HPDE6-E6E7 (cell line): ENCODE measurements at regions not wholly inside any gene's neighbourhood (a gene's known extent, or its start where the extent isn't known, plus 50 kb on each side); places are given as distances from the start of the nearest gene placed in this dataset.

Experiments
- DNase-seq: peaks from one replicate; pipeline ENCODE4 v3.0.0; 2011; ENCODE audit warnings: missing footprints; ENCODE audit errors: extremely low spot score

DNA sequence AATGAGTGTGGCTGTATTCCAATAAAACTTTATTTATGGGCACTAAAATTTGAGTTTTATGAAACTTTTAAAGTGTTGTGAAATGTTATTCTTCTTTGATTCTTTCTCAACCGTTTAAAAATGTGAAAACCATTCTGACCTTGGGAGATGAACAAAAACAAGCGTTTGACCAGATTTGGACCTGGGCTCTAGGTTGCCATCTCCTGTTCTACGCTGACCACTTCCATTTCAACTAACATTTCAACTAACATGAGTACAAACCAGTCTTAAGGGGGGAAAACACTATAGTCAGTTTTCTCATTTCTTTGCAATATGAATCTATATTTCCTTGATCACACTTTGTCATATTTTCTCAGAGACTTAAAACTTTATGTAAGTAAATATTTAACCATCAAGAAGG, 118.4 kb upstream of the IRX5 start:
- no peak for DNase-seq

DNA sequence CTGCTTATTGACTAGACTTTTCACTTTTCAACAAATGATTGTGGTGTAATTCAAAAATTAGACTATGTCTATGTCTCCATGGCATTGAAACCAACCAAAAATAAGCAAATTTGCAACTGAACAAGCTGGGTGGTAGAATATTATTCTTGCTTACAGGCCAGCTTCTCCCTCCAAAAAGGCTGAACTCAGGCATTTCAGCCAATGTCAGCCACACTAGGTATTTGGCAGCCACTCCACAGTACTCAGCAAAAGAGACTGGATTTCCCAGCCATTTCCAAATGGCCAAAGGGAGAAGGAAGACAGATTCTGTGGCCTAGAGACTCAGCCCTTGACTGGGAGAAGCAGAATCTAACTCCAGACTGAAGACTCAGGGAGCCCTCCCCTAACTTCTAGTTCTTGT, 121.8 kb upstream of the IRX5 start:
- no peak for DNase-seq

DNA sequence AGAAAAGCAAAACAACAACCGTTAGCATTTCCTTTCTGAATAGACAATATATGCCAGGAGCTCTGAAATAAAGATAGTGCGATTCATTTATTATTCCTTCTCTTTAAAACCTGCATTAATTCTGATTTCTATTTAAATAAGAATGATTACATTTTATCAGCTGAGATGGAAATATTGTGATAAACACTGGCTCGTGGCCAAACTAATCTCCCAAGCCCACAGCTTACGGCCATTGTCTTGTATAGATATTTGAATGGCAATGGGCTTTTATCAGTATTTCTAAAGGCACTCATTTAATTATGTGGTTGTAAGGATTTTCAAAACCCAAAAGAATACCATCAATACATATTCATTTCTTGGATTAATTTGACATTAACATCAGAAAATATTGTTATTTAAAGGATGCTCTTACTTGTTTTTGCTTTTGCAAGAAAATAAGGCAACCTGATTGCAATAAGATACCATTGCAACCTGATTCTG, 123.7 kb upstream of the IRX5 start:
- no peak for DNase-seq

DNA sequence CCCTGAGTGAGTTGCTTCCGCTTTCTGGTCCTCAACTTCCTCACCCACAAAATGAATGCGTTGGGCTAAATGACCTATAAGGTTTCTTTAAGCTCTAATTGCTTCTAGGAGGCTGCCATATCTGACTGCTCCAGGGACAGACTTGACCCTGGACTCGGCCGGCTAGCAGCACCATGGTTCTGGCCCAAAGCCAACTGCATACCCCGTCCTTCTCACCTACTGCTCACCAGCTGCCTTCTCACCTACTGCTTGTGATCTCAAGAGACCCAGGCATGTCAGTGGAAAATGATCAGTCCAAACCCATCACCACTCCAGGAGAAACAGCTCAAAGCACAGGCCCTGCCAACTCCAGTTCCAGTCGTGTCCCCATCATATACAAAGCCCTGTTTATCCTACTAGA, 124.3 kb upstream of the IRX5 start:
- DNase-seq: no peak

DNA sequence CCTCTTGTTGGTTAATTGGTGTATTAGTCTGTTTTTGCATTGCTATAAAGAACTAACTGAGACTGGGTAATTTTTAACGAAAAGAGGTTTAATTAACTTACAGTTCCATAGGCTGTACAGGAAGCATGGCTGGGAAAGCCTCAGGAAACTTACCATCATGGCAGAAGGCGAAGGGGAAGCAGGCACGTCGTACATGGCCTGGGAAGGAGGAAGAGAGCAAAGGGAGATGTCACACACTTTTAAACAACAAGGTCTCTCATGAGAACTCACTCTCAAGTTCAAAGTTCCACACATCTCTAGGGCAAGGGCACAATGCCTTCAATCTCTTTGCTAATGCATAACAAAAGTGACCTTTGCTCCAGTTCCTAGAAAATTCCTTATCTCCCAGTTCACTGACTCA, 125.0 kb upstream of the IRX5 start:
- DNase-seq: no peak

DNA sequence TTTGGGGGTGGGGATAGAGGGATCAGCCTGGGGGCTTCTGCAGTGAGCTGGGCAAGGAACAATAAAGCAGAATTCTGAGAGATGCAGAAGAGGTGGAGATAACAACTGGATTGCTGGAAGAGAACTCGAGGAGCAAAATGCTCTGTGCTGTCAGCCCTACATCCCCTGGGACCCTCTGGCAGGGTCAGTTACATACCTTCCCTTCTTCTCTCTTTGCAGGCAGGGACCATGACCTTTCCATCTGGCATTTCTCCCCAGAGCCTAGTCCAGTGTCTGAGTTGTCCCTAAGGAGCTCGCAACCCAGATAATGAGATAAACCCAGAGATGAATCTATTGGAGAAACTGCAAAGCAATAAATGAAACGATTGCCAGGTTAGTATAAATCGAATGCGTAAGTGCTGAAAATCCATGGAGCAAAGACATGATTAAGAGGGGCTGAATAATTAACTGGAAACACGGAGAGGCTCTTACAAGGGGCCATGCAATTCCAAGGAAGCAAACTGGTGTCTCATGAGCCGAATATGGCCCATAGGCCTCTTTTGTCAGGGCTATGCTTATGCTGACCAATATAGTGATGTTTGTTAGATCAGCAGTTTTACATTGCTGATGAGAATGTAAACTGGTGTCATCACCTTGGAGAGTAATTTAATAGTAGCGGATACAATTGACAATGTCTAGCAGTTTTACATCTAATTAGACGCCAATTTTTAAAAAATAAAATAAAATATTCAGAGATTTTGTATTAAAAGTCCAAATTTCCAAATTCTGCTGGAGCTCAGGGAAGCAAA, 129.4 kb upstream of the IRX5 start:
- no peak for DNase-seq

DNA sequence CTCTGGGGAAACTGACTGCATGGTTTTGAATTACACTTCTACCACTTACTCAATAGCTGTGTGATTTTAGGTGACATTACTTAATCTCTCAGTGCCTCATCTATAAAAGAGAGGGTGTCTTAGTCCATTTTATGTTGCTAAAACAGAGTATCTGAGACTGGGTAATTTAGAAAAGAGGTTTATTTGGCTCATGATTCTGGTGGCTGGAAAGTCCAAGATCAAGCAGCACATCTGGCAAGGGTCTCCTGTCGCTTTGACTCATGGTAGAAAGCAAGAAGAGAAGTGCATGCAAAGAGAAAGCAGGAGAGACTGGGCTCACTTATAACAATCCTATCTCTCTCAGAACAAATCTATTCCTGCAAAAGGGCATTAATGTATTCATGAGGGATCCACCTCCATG, 132.4 kb upstream of the IRX5 start:
- DNase-seq: no peak

DNA sequence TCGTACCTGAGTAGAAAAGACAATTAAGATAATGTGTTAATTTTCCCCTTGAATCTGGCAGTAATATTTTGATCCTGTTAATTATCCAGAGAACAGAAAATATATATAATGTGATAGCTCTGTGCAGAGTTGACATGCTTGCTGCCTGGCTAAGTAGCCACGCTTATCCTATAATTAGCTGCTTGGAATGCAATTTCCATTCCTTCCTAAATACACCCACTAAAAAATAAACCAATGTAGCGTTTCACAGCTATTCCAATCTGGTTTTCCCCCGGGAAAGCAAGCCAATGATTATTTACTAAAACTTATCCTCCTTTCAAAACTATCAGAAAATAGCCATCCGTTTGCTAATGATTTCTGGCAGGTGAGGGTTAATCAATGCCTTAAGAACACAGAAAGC, 134.5 kb upstream of the IRX5 start:
- no peak for DNase-seq

DNA sequence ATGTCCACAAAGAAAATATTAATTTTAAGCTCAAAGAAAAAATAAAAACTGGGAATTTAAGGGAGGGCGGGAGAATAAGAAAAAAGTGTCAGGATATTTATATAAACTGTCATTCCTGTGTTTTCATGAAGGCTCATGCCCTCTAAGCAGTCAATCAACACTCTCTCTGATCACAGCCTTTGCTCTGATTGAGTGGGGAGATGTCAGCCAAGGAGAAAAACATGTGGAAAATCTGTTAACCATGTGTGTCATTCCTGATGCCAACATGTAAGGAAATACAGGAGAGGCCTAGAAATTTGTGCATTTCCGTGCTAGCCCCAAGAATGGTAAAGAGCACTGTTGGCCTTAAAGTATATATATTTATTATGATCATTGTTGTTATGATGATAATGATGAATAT, 137.9 kb upstream of the IRX5 start:
- no peak for DNase-seq

DNA sequence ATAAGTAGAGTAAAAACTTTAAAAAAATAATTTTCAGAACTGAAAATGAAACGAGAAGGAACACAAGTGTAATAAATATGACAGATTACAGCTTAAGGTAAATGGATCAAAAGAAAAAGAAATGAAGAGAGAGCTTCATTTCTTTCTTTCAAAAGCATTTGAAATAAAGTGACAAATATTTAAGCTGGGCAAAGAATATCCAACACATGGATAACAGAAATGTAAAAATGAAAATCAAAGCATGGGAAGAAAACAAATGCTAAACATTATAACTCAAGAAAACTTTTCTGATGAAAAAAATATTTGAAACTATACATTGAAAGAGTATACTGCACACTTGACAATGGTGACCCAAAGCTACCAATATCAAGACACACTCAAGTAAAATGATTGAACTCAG, 143.6 kb upstream of the IRX5 start:
- DNase-seq: no peak

DNA sequence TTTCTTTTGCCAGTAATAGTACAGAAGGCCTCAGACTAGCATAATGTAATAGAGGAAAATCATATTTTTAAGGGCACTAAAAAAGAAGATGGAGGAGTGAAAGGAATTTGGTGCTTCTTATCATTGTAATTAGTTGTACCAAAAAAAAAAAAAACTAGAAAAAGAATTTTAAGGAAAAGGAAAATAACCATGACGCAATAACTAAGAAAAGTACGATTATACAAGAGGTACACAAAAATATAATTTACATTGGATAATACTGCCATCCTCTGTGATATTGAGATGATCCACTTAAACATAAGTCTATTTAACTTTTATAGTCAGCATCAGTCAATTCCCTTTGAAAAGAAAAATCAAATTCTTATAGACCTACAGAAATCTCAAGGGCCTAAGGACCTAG, 146.7 kb upstream of the IRX5 start:
- no peak for DNase-seq

DNA sequence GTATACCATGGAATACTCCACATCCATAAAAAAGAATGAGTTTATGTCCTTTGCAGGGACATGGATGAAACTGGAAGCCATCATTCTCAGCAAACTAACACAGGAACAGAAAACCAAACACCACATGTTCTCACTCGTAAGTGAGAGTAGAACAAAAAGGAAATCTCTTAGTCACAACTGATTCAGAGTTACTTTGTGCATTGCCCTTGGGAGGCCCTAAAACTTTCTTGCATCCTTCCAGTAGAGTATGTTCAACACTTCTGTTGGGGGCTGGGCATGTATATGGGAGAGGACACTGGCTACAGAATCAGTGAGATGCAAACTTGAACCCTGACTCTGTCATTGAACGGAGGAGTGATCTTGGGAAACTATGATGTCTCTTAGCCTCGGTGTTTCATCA, 147.4 kb upstream of the IRX5 start:
- no peak for DNase-seq

DNA sequence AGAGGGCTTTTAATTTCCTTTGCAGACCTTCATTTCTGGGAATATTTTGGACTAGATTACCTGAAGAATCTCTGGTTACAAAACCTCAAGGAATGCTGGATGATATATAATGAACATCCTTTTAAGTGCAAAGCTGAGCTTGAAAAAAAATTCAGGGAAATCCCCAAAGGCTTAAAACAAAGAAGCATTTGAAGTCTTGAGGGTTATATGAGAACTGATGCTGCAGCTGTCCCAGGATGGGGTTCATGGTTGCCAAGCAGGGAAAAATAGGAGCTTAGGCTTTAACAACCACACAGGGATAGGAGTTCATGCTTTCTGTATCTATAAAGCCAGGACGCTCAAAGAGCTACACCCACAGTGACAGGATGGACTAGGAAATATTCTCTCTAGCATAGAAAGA, 150.4 kb upstream of the IRX5 start:
- DNase-seq: no peak

DNA sequence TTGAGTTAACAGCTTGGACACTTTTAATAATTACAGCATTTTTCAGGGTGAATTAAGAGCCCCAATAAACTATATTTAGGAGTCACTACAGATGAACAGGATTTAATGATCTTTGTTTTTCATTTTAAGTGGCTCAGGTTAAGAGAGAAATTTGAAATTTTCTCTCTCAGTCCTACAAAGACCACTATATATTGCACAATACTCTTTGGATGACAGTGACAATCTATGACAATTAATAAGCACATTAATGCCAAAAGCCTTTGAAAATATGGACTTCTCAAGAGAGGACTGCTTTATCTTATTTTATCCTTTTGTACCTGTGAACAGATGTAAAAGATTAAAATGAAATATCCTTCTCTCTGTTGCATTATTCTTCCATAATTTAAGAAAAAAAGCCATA, 151.1 kb upstream of the IRX5 start:
- DNase-seq: no peak

DNA sequence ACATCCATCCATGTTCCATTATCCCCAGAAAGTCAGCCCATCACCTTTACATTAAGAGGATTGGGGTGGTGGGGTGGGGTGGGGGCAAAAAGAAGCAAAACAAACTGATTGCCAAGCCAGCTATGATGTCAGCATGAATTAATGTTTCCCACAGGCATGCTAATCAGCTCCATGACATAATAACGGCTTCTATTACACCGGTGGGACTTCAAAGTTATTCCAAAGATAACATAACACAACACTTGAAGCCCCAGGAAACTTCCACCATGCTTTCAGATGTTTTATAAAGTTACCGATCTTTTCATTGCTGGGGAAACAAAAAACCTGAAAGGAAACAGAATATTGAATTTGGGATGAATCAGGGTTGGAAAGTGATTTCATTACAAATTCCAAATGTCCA, 155.9 kb upstream of the IRX5 start:
- no peak for DNase-seq

DNA sequence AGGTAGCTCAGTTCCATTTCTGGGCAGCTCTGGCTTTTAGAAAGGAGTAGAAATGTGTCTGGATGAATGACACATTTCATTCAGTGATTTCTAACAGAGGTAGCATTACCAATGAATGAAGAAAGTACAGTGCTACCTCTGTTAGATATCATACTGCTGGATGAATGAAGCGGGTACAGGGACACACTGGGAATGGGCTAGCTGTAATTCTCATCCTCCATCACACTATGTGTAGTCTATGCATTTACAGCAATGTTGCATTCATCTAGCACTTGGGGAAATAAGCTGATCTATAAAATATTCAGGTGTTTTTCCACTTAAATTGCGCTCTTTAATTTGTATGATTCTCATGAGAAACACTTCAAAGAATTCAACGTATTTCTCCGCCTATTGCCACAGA, 158.3 kb upstream of the IRX5 start:
- no peak for DNase-seq

DNA sequence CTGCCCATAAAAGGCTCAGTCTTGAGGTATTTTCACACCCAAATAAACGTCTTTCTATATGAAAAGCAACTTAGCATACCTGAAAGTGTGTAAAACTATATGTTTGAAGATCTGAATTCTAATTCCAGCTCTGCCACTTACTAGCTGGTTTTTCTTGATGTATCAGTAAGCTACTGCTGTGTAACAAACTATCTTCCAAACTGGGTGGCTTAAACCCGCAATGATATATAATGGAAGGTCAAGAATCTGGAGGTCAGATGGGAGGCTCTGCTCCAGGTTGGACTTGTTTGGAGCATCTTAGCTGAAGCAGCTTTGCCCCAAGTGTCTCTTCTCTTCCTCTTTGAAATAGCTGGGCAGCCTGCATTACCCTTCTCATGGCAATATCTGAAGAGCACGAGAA, 164.3 kb upstream of the IRX5 start:
- no peak for DNase-seq

DNA sequence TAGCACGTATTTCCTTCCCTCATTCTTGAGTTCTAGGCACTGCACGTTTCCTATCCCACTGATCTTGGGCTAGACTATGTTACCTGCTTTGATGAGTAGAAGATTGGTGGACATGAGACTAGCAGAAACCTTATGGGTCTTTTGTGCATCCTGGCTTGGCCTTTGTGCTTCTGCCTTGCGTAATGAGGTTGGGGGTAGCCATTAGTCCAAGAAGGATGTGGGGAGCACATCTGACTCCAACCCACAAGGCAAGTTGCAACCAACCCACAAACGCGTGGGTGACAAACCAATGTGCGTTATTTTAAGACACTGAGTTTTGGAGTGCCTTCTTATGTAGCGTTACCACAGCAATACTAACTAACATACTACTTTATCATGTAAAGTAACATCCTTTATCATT, 180.4 kb upstream of the IRX5 start:
- DNase-seq: no peak

DNA sequence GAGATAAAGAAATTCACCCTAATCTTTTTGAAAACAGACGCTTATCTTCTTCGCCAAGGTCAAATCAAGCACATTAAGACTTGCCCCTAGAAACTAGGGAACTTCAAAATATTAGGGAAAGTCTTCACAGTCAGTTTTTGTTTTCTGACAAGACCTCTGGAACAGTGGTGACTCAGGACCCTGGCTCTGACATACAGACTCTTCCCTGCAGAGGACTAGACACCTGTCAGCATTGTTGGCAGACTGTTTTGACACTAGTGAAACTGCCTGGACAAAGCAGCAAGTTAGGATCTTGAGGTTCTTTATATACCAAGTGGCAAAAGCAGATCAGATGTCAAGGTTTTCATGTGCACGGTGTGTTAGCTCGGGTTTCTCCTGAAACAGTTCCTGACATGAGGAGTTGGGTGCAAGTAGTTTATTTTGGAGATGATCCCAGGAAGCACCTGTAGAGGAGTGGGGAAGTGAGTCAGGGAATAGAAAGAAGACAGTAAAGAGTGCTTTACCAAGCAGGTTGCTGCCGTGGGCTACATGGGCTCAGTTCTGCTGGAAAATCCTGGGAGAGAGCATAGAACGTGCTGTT, 182.0 kb upstream of the IRX5 start:
- no peak for DNase-seq

DNA sequence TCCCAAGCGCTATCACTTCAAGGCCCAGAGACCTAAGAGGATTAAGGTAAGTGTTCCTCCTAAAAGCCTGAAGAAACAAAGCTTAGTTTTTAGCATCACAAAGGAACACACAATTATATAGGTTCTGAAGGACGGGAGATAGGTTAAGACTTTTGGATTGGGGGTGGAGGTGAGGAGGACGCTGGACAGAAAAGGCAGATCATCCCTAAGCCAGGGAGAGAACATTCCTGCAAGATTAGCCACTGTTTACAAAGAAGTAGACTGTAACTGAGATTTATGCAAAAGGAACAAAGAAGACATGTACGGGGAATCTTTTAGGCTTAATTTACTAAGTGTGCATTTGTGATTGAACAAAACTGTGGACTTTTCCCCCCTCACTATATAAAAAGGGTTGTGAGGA, 184.1 kb upstream of the IRX5 start:
- no peak for DNase-seq

DNA sequence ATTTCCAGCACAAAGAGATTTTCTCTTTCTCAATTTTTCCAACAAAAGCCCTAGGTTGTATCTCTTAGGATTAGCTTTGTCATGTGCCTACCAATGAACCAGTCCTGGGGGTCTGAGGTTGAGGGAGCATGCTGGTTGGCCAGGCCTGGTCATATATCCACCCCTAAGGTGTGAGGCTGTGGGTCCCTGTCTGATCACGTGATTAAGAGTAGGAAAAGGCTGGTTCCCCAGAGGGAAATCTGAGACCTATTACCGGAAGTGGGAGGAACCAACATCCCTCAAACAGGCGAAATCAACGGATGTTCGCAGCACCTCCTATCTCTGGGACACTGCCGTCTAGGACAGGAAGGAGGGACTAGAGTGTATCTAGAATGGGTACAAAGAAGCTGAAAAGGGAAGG, 185.7 kb upstream of the IRX5 start:
- no peak for DNase-seq

DNA sequence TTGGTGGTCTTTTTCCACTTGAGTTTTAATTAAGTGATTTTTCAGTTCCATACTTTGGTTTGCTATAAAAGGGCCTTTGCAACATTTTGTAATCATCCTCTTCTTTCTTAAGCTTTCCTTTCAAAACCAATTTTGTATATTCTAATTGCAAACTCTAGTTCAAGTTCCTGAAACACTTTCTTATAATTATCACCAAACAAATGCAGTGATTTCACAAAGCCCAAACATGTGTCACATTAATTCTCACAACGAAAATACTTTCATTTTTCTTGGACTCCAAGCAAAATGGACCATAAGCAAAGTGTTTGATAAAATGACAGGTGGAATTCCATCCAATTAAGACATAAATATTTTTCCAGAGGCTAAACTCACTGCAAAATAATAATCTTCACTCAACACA, 188.2 kb upstream of the IRX5 start:
- DNase-seq: no peak

DNA sequence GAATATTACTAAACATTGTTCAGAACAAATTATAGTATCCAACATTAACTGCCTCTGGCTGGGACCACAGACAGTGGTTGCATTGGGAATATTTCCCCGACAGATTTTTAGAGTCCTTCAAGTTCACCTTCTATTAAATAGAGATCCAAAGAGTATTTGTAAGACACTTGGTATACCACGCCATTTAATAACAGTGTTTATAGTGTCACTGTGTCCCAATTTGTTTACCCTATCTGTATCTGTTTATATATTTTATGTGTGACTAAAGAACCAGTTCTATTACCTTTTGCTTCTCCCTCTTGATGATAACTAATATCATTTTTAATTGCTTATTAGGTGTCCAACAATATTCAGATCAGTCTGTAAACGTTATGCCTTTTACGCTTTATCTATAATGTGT, 191.3 kb upstream of the IRX5 start:
- no peak for DNase-seq

DNA sequence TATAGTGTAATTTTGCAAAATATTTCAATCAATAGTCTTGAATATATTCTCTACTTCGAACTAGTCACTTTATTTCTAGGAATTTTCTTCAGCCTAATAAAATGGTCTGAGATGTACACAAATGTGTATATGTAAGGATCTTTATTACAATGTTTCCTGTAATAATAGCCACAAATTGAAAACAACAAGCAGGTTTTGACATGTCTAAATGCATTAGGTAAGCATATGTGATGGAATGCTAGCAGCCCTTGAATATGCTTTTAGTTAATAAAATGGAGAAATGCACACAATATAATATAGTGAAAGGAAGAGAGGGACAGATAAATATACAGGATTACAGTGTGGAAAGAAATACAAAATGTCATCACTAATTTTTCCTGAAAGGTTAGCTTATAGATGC, 196.5 kb upstream of the IRX5 start:
- DNase-seq: no peak
